GM21515 (cell line): ENCODE measurements at regions not wholly inside any gene's neighbourhood (a gene's known extent, or its start where the extent isn't known, plus 50 kb on each side); places are given as distances from the start of the nearest gene placed in this dataset.

Experiments
- ATAC-seq: cut with Tn5 transposase; IDR thresholded peaks from one replicate; pipeline ENCODE4 v1.9.1; 2021; ENCODE audit not compliant: unreplicated experiment

DNA sequence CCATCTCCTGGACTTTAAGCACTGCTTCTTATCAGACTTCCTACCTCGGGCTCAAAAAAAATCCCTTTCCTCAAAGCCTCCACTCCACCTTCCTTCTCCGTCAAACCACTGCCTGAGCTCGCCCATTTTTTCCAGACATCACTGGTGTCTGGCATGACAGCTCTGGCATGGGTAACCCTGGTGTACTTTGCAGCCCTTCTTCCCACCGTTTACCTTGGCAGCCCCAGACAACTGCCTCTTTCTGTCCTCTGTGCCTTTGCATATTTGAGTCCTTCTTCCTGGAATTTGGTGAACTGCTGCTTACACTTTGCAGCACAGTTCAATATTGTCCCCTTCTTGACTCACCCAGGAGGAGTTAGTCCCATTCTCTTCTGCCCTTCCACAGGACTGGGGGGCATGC, 144.6 kb upstream of the TBX20 start:
- ATAC-seq = no peak

DNA sequence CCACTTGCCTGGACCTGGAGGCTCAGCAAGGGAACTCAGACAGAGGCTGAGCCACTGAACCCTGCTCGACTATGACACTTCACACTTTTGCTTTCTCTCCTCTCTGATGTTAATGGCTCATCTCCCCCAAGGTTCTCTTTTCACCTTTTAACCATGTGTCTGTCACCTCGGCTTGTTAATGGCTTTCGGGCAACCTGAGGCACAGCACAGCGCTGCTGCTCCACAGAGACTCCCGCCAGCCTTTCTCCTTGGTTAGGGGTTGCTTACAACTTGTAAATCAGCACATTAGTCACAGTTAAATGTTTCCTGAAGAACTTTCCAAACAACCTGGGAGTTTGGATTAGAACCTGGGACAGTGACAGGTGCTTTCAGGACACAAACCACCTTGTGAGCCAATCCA, 136.2 kb upstream of the TBX20 start:
- ATAC-seq = no peak

DNA sequence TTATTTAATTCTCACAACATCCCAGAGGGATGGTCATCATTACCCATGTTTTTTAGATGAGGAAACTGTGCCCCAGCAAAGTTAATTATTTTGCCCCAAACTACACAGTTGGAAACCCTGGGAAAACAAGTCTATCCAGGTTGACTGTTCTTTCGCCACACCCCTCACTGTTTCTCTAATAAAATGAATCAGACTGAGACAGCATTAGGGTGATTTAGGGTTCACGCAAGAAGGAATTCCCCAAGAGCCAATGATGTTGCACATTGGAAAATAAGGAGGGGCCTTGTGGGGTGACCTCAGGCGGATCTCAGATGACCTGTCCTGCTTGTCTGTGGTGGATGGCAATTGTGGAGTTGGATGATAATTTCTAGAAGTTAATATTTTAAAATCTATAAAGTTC, 135.7 kb upstream of the TBX20 start:
- ATAC-seq = no peak

DNA sequence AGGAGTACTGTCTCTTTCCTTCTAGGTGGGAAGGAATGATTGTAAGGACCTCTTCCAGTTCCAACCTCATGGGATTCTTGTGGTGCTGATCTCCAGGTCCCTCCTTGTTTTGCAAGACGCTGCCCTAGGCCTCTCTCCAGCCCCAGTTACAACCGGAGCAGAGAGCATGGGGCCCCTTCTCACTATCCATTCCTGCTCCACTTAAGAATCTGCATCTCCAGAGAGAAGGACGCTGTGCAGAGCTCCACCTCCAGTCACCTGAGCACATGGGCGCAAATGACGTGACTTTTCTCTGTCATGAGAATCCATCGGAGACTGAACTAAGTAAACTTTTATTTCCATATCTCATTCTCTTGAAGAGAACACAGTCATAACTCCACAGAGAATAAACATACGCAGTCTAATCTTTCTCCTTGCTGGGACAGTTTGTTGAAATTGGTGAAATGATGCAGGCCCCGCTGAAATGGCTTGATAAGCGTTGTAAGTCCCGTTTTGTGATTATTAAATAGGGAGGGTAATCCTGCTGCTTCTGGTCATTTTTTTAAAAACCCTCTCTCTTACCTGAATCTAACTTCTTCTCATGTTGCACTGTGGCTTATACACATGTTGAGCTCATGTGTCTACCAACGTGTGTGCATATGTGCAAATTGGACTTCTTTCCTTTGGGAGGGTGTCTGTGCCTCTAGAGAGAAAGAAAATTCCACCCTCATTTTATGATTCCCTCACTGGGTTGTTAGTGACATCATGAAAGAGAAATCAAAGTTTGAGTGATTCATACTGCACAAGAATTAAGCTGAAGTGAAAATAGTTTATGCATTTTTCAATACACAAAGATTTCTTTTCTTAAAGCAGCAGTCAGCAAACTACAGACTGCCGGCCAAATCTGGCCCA, 133.2 kb upstream of the TBX20 start:
- no peak for ATAC-seq

DNA sequence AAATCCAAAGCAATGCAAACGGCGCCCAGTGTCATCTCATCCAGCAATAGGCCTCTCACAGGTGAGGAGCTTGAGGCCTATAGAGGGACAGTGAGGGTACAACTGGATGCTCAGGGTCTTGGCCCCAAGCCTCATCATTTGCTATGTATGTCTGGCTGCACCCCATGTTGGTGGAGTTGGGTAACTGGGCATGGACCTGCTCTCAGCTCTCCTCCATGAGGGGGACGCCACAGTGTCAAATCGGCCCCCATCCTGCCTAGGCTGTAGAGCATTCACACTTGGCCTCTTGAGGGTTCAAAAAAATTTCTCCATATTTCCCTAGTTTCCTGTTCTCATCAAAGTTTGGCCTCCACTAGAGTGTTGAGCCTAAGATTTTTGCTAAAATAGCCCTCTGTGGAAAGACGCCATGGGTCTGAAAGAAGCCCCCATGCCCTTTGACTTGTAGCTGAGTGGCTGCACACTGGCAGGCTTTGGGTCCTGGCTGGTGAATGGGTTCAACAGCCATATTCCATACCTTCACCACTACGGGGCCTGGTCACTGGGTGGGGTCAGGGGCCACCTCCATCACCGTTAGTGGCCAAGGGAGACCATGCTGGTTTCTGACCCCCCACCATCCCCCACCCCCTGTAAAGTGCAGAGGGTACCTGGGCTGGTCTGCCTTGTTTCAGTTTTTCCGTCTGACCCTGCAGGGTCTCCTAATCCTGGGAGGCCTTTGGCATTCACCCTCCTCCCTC, 132.3 kb upstream of the TBX20 start:
- no peak for ATAC-seq

DNA sequence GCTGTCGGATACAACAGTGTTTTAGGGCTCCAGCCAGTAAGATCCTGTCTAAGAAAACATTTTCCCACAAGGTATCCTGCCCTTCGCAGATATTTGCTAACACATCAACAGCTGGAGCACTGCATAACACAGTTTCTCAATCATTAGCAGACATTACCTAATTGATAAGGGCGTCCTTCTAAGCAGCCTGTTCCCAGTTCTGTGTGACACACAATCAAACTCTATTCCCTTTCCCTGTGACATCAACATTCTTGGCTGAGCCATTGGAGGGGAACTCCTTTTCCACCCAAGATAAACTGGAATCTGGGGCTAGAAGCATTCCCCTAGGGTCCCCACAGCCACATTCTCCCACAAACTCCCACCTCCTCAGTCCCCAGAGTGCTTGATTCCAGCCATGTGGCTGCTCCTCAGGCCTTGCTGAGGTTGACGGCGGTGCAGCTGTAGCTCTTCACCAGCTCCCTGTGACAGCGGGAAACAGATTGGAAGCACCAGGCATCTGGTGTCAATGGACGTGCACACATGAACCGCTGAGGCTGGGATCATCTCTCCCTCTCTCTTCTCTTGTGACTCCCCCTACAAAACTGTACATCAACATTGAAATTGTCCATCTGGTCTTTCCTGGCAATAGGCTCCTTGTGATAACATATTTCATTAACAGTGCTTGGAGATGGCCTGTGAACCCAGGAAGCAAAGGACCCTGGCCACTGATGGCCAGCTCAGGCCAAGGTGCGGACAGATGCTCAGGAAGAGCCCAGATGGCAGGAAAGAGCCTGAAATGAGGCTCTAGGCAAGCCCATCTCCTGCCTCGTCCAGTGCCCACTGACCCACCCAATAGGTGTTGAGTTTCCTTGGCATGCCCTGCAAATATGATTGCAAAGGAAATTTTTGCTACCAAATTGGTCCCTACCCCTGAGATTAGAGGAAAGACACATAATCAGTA, 131.1 kb upstream of the TBX20 start:
- no peak for ATAC-seq

DNA sequence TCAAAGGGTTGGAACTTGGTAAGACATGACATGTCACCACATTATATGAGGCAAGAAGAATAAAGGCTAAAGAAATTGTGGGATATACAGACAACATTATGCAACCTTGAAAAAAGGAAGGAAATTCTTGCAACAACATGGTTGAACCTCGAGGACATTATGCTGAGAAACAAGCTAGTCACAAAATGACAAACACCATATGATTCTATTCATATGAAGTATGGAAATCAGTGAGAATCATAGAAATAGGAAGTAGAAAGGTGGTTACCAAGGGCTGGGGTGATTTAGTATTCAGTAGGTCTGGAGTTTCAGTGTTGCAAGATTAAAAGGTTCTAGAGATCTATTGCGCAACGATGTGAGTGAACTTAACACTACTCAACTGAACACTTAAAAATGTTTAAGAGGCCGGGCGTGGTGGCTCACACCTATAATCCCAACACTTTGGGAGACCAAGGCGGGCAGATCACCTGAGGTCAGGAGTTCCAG, 126.9 kb upstream of the TBX20 start:
- no peak for ATAC-seq

DNA sequence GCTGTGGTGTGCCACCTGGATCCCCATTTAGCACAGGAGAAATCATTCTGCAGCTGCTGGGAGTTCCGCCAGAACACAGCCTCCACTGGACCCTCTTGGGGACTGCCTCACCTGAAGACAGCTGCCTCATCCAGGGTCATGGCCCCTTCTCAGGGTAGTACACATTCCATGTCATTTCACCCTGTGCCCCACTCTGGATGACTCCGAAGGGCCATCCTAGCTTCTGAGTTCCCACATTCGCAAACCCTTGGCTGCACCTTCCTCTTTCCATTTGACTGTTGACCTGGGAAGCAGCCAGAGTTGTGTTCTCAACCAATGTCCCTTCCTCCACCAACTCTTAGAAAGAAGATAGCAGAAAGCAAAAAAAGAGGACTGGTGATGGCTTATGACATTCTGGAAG, 125.6 kb upstream of the TBX20 start:
- no peak for ATAC-seq

DNA sequence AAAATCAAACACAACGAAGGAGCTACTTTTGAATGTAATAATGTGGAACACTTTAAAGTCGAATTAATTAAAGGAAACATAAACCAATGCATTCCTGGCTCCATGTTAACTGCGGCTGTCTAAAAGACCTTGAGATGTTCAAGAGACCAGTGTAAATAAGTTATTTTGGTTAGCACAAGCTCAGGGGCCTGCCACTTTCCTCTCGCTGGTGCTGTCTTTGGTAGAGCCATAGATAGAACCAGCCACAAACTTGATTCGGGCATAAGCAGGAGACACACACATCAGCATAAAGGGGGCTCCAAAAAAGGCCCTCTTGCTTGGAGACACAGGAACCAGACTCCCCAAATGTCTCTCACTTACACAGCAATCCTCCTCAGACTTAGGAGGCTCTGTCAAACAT, 121.6 kb upstream of the TBX20 start:
- ATAC-seq = no peak

DNA sequence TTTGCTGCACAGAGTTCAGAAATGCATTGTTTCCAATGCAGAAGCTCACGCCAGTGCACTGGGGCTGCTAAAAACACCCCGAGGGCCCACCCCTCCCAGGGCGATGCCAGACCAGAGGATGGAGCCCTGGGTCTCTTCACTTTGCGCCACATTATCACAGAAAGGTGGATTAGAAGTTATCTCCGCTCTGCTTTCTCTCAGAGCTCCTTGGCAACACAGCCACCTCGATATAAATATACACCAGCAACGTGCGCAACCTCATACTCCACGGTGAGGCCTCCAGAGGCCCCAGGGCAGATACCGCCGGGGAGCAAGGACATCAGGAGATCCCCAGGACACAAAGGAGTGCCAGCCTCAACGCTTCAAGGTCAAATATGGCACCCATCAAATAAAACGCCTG, 121.0 kb upstream of the TBX20 start:
- no peak for ATAC-seq

DNA sequence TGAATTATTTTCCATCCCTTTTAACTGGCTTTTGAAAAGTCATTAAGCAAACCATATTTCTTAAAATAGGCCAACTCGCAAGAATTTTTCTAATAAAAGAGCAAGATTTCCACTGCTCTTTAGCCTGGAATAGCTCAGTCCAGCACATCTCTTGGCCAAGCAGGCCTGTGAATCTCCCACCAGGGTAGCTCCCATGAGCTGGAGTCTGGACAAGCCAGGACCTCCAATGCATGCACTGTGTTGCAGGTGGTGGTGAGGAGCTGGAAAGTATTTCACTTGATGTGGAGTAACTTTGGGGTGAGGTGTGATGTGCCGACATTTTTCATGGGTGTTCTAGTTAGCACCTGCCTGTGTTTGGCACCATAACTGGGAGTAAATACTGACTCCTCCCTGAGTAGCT, 117.3 kb upstream of the TBX20 start:
- no peak for ATAC-seq

DNA sequence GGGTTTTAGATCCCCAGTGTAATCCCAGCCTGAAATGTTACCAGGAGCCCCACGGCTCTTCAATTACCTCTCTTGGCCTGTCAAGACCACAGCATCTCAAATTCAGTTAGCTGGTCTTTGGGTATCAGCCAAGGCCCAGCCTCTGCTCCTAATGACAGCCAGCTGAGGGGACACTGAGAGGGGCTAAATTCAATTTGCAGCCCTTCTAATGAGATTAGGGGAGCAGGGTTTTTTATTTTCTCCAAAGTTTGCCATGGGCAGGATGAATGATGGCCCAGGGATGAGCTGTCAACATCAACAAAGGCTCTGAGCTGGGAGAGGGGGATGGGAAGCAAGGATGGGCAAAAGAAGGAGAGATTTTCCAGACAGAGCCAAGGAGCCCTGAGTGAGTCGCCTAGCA, 116.8 kb upstream of the TBX20 start:
- no peak for ATAC-seq

DNA sequence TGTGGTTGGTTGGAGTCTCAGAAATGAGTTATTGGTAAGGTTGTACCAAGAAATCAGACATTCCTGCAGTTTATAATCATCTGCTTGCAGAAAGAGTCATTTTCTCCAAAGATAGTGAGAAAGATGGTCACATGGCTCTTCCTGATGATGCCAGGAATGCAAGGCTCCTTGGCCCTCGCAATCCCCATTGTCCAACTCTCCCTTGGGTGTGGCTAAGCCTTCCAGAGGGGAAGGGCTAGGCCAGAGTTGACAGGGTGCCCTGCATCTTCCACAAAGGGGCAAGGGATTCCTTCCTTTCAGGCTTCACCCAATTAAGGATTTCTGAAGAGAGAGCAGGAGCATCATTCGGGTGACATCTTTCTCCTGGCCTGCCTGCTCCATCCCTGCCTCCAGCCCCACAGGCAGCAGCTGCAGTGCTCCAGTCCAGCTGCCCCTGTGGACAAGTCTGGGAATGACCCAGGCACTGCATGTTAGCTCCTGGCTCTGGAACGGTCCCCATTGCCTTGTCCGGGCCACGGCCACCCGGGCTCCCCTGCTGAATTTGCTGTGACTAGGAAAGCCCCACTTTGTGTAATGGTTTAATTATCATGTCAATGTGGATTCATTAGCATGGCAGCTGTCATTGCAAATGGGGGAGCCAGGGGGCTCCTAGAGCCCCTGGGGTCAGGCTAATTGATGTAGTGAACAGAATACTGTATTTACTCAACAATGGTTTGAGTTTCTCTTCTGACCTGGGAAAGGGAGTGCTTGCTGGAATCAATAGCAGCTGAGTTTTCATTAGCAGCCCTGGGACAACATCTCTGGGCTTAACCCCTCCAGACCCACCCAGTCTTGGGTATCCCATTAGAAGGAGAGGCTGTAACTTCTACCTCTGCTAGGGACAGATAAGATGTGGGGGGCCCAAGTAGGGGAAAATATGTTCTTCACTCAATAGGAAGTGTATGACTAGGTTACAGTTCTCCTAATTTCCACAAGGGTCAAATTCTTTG, 112.6 kb upstream of the TBX20 start:
- no peak for ATAC-seq

DNA sequence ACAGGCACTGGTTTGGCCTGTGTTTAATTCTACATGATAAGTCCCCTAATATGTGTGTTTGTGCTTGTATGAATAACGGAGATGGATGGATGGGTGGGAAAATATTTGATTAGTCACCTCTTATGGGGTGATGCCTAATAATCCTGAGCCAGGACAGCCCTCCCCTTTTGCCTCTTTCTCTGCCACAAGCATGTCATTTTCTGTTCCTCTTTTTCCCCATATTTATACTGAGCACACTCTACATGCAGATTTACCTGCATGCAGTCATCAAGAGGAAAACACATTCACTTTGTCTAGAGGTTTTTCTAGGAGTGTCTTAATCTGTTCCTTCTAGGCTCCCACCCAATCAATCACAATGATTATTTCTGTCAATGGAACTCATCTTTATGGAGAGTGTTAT, 111.6 kb upstream of the TBX20 start:
- peak; percentile 49 for ATAC-seq

DNA sequence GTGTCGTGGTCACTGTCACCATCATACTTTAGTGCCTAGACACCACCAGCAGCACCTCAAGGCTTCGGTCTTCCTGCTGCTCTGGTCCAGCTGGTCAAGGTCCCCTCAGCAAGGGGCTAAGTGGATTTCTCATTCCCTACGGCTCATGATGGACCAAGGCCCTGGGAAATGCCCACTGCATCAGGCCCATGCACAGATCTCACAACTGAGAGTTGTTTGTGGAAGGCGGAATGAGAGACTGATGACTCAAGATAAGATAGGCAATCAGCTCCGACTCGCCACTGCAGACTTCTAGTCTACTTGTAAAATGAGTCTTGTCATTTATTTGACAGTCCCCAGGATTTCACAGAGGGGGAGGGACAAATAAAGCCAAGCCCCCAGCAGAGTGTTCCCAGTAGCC, 108.4 kb upstream of the TBX20 start:
- ATAC-seq = no peak

DNA sequence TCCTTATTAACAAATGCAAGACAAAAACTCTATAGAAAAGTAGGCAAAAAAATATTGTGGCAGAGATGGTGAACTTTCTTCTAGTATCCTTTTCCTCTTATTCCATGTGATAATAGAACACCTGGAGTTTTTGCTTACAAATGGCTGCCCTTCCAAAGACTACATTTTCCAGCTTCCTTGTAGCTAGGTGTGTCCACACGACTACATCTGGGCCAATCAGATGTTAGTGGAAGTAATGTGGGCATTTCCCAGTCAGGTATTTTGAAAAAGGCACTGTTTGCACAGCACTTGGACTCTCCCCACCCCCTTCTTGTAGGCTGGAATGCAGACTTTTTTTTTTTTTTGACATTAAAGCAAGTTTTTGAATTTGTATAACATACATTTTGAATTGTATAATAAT, 105.5 kb upstream of the TBX20 start:
- ATAC-seq = no peak

DNA sequence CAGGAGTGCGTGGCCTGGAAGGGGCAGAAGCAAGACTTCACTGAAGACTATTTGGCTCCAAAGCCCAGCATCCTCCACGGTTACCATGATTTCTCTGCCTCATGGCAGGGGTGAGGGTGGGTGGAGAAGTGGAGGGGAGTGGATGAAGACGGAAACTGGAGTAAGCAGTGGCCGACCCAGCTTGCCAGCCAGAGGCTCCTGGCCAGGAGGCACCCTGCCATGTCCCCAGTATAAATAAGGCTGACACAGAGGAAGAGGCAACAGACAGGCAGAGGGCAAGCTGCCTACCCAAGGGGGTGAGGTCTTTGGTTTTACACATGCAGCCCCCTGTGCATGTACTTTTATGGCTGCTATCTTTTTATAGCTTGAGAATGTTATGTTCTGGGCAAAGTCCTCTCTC, 102.6 kb upstream of the TBX20 start:
- no peak for ATAC-seq

DNA sequence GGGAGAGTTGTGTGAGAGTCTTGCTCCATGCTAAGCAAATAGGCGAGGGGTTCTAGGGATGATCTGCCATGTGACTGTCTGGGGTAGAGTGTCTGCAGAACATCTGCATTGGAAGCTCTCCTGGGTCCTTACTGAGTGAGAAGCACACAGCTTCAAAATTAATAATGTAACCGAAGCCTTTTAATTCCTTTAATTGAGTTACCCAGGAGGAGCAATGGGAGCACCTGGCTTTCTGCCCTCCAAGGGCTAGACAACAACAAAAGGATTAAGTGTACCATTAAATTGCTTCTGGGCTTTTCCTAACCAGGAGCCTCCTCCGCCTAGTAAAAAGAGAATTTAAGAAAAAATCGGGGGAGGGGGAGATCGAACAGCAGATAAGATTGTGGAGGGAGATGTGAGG, 102.0 kb upstream of the TBX20 start:
- ATAC-seq = no peak

DNA sequence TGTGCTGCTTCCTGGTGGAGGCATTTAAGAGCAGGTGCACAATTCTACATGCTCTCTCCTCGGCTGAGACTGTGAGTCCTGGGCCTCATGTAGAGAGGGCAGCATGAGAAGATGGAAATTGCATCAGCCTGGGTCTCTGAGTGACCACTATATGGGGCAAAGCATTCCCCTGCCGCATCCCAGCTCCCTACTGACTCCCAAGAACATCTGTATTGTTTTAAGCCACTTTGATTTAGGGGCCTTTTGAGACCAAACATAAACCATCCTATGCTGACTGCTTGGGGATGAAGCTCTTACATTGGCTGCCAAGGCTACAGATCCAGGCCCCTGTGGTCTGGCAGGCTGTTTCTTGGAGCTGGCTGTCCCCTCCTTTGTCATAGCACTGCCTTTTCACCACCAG, 101.3 kb upstream of the TBX20 start:
- no peak for ATAC-seq

DNA sequence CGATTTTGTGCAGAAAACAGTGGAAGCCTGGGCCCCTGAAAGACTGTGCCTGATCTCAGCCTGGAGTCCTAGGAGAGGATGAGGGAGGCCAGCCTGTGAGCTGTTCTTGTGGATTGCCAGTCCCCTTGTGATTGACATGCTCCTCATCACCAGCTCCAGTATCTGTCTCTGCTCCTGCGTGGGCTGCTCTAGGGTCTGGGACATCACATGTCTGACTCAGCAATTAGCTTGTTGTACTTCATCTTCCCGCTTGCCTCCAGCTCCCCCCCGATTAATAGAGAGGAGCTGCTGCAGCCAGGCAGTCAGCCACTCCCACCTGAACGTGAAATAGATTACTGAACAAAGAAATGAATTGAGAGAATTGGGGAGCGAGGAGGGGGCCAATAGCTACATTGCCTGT, 99.6 kb upstream of the TBX20 start:
- no peak for ATAC-seq
